ENCODE measurements at regions not wholly inside any gene's neighbourhood (a gene's known extent, or its start where the extent isn't known, plus 50 kb on each side); places are given as distances from the start of the nearest gene placed in this dataset.

GRCh38 chr9:116090030-116090770 is 63.4 kb upstream of the PAPPA start (continued):
- TF ChIP-seq, protein P1, sequence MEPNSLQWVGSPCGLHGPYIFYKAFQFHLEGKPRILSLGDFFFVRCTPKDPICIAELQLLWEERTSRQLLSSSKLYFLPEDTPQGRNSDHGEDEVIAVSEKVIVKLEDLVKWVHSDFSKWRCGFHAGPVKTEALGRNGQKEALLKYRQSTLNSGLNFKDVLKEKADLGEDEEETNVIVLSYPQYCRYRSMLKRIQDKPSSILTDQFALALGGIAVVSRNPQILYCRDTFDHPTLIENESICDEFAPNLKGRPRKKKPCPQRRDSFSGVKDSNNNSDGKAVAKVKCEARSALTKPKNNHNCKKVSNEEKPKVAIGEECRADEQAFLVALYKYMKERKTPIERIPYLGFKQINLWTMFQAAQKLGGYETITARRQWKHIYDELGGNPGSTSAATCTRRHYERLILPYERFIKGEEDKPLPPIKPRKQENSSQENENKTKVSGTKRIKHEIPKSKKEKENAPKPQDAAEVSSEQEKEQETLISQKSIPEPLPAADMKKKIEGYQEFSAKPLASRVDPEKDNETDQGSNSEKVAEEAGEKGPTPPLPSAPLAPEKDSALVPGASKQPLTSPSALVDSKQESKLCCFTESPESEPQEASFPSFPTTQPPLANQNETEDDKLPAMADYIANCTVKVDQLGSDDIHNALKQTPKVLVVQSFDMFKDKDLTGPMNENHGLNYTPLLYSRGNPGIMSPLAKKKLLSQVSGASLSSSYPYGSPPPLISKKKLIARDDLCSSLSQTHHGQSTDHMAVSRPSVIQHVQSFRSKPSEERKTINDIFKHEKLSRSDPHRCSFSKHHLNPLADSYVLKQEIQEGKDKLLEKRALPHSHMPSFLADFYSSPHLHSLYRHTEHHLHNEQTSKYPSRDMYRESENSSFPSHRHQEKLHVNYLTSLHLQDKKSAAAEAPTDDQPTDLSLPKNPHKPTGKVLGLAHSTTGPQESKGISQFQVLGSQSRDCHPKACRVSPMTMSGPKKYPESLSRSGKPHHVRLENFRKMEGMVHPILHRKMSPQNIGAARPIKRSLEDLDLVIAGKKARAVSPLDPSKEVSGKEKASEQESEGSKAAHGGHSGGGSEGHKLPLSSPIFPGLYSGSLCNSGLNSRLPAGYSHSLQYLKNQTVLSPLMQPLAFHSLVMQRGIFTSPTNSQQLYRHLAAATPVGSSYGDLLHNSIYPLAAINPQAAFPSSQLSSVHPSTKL (CRISPR knock-in tag; IDR thresholded peaks at IDR 0.05) = no peak
- TF ChIP-seq ZBTB8A (CRISPR knock-in tag; IDR thresholded peaks at IDR 0.05; ENCODE audit: borderline replicate concordance, low read depth) = no peak
- TF ChIP-seq ZBTB34 (CRISPR knock-in tag; IDR thresholded peaks at IDR 0.05) = no peak
- no peak for TF ChIP-seq ZNF619 (CRISPR knock-in tag; IDR thresholded peaks at IDR 0.05)
- TF ChIP-seq ZNF678 (CRISPR knock-in tag; IDR thresholded peaks at IDR 0.05) = no peak

DNA sequence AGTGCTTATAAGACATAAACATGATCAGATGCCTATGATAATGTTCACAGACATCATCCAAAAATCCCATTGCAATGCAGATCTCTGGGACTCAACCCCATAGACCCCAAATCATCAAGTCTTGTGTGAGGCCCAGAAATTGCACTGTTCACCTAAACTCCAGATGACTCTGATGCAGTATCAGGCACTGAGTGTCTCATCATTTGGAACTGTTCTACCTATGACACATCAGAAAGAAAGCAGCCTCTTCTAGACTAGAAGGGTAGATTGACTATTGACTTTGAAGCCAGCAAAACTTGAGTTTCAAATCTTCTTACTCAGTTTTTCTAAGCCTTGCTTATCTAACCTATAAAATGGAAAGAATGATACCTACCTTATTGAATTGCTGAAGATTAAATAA is 58.7 kb upstream of the PAPPA start:
- H3K27me3 ChIP-seq (ENCODE audit: control insufficient read depth in 1 of 2, insufficient read depth in 2 of 2, low read length in 2 of 2) = no peaks in the 10 kb centered on the region
- in situ Hi-C loops (cut with HindIII; ENCODE audit: extremely low pct_ligation_motif_present, low pct_unique_long_range_greater_than_20kb) = no loop called here
- no peak for FAIRE-seq
- no peak for ATAC-seq
- no peaks in the 10 kb centered on the region for H3K4me1 ChIP-seq (ENCODE audit: insufficient read depth, low read length)
- H3K4me2 ChIP-seq (ENCODE audit: low read depth, low read length) = no peak overlapping the region
- no peak for DNase-seq (ENCODE audit: low spot score)
- ChIA-PET CTCF (ENCODE audit: low intra/inter-chr PET ratio, low total read pairs) (no interaction called here), POLR2A (no interaction called here)
- H3K36me3 ChIP-seq (replicated peaks in 1 of 2; ENCODE audit: control insufficient read depth in 1 of 2, insufficient read depth in 2 of 2, low read length in 2 of 2) = no peaks in the 10 kb centered on the region
- H2AFZ ChIP-seq (ENCODE audit: low read length) = no peak overlapping the region
- H3K9ac ChIP-seq (ENCODE audit: insufficient read depth, low read depth, low read length) = no peak overlapping the region
- intact Hi-C loops (cut with micrococcal nuclease; ENCODE audit: unreplicated experiment) = no loop called here
- H3K79me2 ChIP-seq (ENCODE audit: insufficient read depth, low read length) = no peaks in the 10 kb centered on the region
- no peak overlapping the region for H3K27ac ChIP-seq (ENCODE audit: extremely low read length, insufficient read depth, low read length)
- H3K4me3 ChIP-seq (replicated peaks in 1 of 3; ENCODE audit: insufficient read depth in 1 of 3, low read depth in 2 of 3, low read length in 3 of 3) = no peak overlapping the region
- no peaks in the 10 kb centered on the region for H4K20me1 ChIP-seq (ENCODE audit: insufficient read depth, low read length)
- no peaks in the 10 kb centered on the region for H3K9me3 ChIP-seq (ENCODE audit: low read length)
- no TSS peak for BruUV-seq (replicated peaks)
- TF ChIP-seq CBX2 (IDR thresholded peaks at IDR 0.05; ENCODE audit: low read depth, low read length) (no peak), CBX2 (CRISPR knock-in tag; IDR thresholded peaks at IDR 0.05; ENCODE audit: low read depth) (no peak), ZNF660 (CRISPR knock-in tag; IDR thresholded peaks at IDR 0.05; ENCODE audit: borderline replicate concordance, low read depth) (no peak), ZNF510 (CRISPR knock-in tag; IDR thresholded peaks at IDR 0.05; ENCODE audit: low read depth) (no peak), SOX6 (IDR thresholded peaks at IDR 0.05) (no peak), SOX6 (CRISPR knock-in tag; IDR thresholded peaks at IDR 0.05) (no peak), MTF1 (CRISPR knock-in tag; IDR thresholded peaks at IDR 0.05) (no peak), ZNF20 (CRISPR knock-in tag; IDR thresholded peaks at IDR 0.05) (no peak), HMGA1 (CRISPR knock-in tag; conservative IDR thresholded peaks at IDR 0.05) (no peak), GZF1 (CRISPR knock-in tag; IDR thresholded peaks at IDR 0.05) (no peak), HBP1 (CRISPR knock-in tag; IDR thresholded peaks at IDR 0.05; ENCODE audit: low read depth) (no peak), MED1 (CRISPR knock-in tag; IDR thresholded peaks at IDR 0.05) (no peak), RBFOX2 (IDR thresholded peaks at IDR 0.05; ENCODE audit: low read depth, low read length) (no peak), ZNF558 (CRISPR knock-in tag; IDR thresholded peaks at IDR 0.05; ENCODE audit: borderline replicate concordance) (no peak)
